GM12878 (cell line): ENCODE measurements at regions not wholly inside any gene's neighbourhood (a gene's known extent, or its start where the extent isn't known, plus 50 kb on each side); places are given as distances from the start of the nearest gene placed in this dataset.

Experiments used
- ATAC-seq: fragments of 200-7000 bp; cut with Tn5 transposase; 3 replicates; pipeline ENCODE4 v1.9.1; 2020; ENCODE audit warnings: mild to moderate bottlenecking, moderate library complexity
- BruUV-seq: library from RNA; stranded (reverse); fragments of 400-500 nt; replicated peaks from 2 replicates; lab custom pipeline; 2021; lab: Mats Ljungman, UMichigan
- CTCF ChIA-PET: fragments of 300-600 bp; sonication (Branson Sonifier 250); formaldehyde crosslinking; extraction: SDS; loops from one replicate; lab custom pipeline; 2021; ENCODE audit warnings: inconsistent platforms; lab: Yijun Ruan, JAX
- POLR2A ChIA-PET: fragments of 350-600 bp; formaldehyde crosslinking; extraction: SDS; loops from one replicate; lab custom pipeline; 2021; ENCODE audit warnings: inconsistent platforms; lab: Charles Lee
- RAD21 ChIA-PET: fragments of 300-600 bp; sonication (Branson Sonifier 250); formaldehyde crosslinking; loops from one replicate; lab custom pipeline; 2023; ENCODE audit warnings: antibody characterized with exemption; ENCODE audit not compliant: unreplicated experiment; lab: Charles Lee
- SMC1A ChIA-PET: fragments of 300-600 bp; sonication (Branson Sonifier 250); formaldehyde crosslinking; loops from one replicate; lab custom pipeline; 2023; ENCODE audit not compliant: unreplicated experiment, uncharacterized antibody; lab: Charles Lee
- DNase-seq: peaks from one replicate; pipeline ENCODE4 v3.0.0-alpha.2; 2011; ENCODE audit warnings: low read depth, low spot score
- FAIRE-seq: peaks from 3 replicates; lab custom pipeline; 2011; peaks lifted over from hg19 to GRCh38; lab: Jason Lieb, UNC
- H2AFZ ChIP-seq: 2 replicates; pipeline ENCODE4 v1.6.0; 2011; ENCODE audit warnings: low read depth, low read length, control low read depth; ENCODE audit not compliant: control insufficient read depth
- H3K27ac ChIP-seq: 2 replicates; pipeline ENCODE4 v1.5.1; 2011; ENCODE audit warnings: control low read depth; ENCODE audit not compliant: control insufficient read depth, insufficient read depth
- H3K27me3 ChIP-seq, 2 experiments: replicated peaks in 1 of 2; 2 replicates each; pipeline versions ENCODE4 v1.6.0 to v1.6.1; 2011; ENCODE audit warnings: low read length in 1 of 2; ENCODE audit not compliant: control insufficient read depth in 2 of 2, insufficient read depth in 2 of 2
- H3K36me3 ChIP-seq, 2 experiments: 2 replicates each; pipeline ENCODE4 v1.5.1; 2011; ENCODE audit warnings: low read length in 1 of 2; ENCODE audit not compliant: control insufficient read depth in 2 of 2, insufficient read depth in 2 of 2
- H3K4me1 ChIP-seq: 2 replicates; pipeline ENCODE4 v1.6.1; 2011; ENCODE audit warnings: mild to moderate bottlenecking, low read length, moderate library complexity, mixed read lengths; ENCODE audit not compliant: control insufficient read depth, insufficient read depth
- H3K4me2 ChIP-seq: 2 replicates; pipeline ENCODE4 v1.6.0; 2011; ENCODE audit warnings: control low read depth; ENCODE audit not compliant: control insufficient read depth, insufficient read depth
- H3K4me3 ChIP-seq: fragments of 200-600 bp; sonication (generic); 2 replicates; pipeline ENCODE4 v1.5.1; 2016
- H3K79me2 ChIP-seq: 2 replicates; pipeline ENCODE4 v1.6.0; 2011; ENCODE audit warnings: low read length; ENCODE audit not compliant: control insufficient read depth, insufficient read depth
- H3K9ac ChIP-seq: 2 replicates; pipeline ENCODE4 v1.8.0; 2011; ENCODE audit warnings: low read length, control low read depth, mixed read lengths; ENCODE audit not compliant: control insufficient read depth, insufficient read depth
- H3K9me3 ChIP-seq: replicated peaks from 3 replicates; pipeline ENCODE4 v1.5.1; 2011; ENCODE audit warnings: mild to moderate bottlenecking, low read length; ENCODE audit not compliant: control insufficient read depth, insufficient read depth
- H4K20me1 ChIP-seq: 2 replicates; pipeline ENCODE4 v1.6.0; 2011; ENCODE audit not compliant: control insufficient read depth, insufficient read depth
- EP300 ChIP-seq, 2 experiments: fragments of 150-350 bp in 1 of 2; IDR thresholded peaks; 2 replicates each; pipeline ENCODE4 v1.6.1; 2011 to 2012; ENCODE audit warnings: low read depth in 2 of 2, low read length in 2 of 2, borderline replicate concordance in 1 of 2, improper control_type of control experiment in 1 of 2, inconsistent platforms in 1 of 2; ENCODE audit not compliant: control insufficient read depth in 1 of 2
- HDGF ChIP-seq: fragments of 450-650 bp; IDR thresholded peaks from 2 replicates; pipeline ENCODE4 v1.6.1; 2016; ENCODE audit warnings: antibody characterized with exemption
- IRF4 ChIP-seq: IDR thresholded peaks from 2 replicates; pipeline ENCODE4 v1.6.1; 2011; ENCODE audit warnings: low read depth, low read length
- JUNB ChIP-seq: IDR thresholded peaks from 2 replicates; pipeline ENCODE4 v1.6.1; 2016; ENCODE audit warnings: antibody characterized with exemption, mild to moderate bottlenecking
- NFXL1 ChIP-seq: fragments of 450-650 bp; IDR thresholded peaks from 2 replicates; pipeline ENCODE4 v1.6.1; 2017; ENCODE audit warnings: antibody characterized with exemption, mild to moderate bottlenecking, borderline replicate concordance
- NR2C1 ChIP-seq: fragments of 450-650 bp; IDR thresholded peaks from 2 replicates; pipeline ENCODE4 v1.6.1; 2017; ENCODE audit warnings: antibody characterized with exemption, mild to moderate bottlenecking, moderate library complexity
- POLR2AphosphoS5 ChIP-seq: IDR thresholded peaks from 2 replicates; pipeline ENCODE4 v1.6.1; 2011; ENCODE audit warnings: mild to moderate bottlenecking, low read length, inconsistent platforms
- SMARCA5 ChIP-seq: fragments of 450-650 bp; IDR thresholded peaks from 2 replicates; pipeline ENCODE4 v1.6.1; 2017; ENCODE audit warnings: mild to moderate bottlenecking
- TAF1 ChIP-seq: IDR thresholded peaks from 2 replicates; pipeline ENCODE4 v1.6.1; 2011; ENCODE audit warnings: mild to moderate bottlenecking, low read depth, low read length, borderline replicate concordance
- WRNIP1 ChIP-seq: IDR thresholded peaks from 2 replicates; pipeline ENCODE4 v1.6.1; 2011; ENCODE audit warnings: low read depth, low read length, improper control_type of control experiment, borderline replicate concordance
- YBX1 ChIP-seq: fragments of 450-650 bp; IDR thresholded peaks from 2 replicates; pipeline ENCODE4 v1.6.1; 2016; ENCODE audit warnings: antibody characterized with exemption
- ZNF24 ChIP-seq: fragments of 450-650 bp; IDR thresholded peaks from 2 replicates; pipeline ENCODE4 v1.6.1; 2017; ENCODE audit warnings: antibody characterized with exemption, mild to moderate bottlenecking
- ZNF384 ChIP-seq: IDR thresholded peaks from 2 replicates; pipeline ENCODE4 v1.6.1; 2012; ENCODE audit warnings: low read depth, mild to moderate bottlenecking, low read length, improper control_type of control experiment, borderline replicate concordance
- WGBS: methylation state at CpG from one replicate; pipeline ENCODE4 v1.1.6; 2016; ENCODE audit warnings: low lambda C conversion rate; ENCODE audit not compliant: insufficient replicate concordance, insufficient coverage; ENCODE audit errors: missing lambda C conversion rate; 5-methylcytosine and 5-hydroxymethylcytosine counted together
- in situ Hi-C: fragments of 300-500 bp; cut with MboI; formaldehyde crosslinking; loops from 9 replicates; pipeline ENCODE4 v1.14.3; 2018; ENCODE audit warnings: mixed read lengths
- intact Hi-C: fragments of 100-400 bp; cut with micrococcal nuclease; formaldehyde crosslinking; loops from one replicate; pipeline ENCODE4 v1.14.2; 2022; ENCODE audit not compliant: unreplicated experiment

GRCh38 chr2:183608747-183609146 lies 484.5 kb downstream of the NUP35 start (continued):
- TF ChIP-seq NFXL1 (no peak), YBX1 (no peak), TAF1 (no peak), SMARCA5 (no peak), HDGF (no peak)

GRCh38 chr2:183610724-183611123 lies 486.5 kb downstream of the NUP35 start:
- ChIA-PET RAD21 (no interaction called here), POLR2A (no interaction called here), SMC1A (no interaction called here), CTCF (no interaction called here)
- Histone ChIP-seq H3K79me2 (no peaks in the 10 kb centered on the region), H3K27ac (no peak overlapping the region), H3K4me1 (no peaks in the 10 kb centered on the region), H3K27me3 (no peaks in the 10 kb centered on the region), H3K9ac (no peak overlapping the region), H3K4me2 (no peak overlapping the region), H3K4me3 (no peak overlapping the region), H3K9me3 (no peaks in the 10 kb centered on the region), H2AFZ (no peak overlapping the region), H3K36me3 (no peaks in the 10 kb centered on the region), H4K20me1 (no peaks in the 10 kb centered on the region)
- no peak for TF ChIP-seq ZNF384
- no peak for TF ChIP-seq POLR2AphosphoS5
- TF ChIP-seq IRF4, result no peak
- no peak for TF ChIP-seq JUNB
- no peak for TF ChIP-seq NR2C1
- no peak for TF ChIP-seq WRNIP1
- TF ChIP-seq ZNF24, result no peak
- TF ChIP-seq EP300 (IDR thresholded peaks at IDR 0.05; ENCODE audit: borderline replicate concordance in 1 of 2, control insufficient read depth in 1 of 2, low read depth in 2 of 2, low read length in 2 of 2), result no peak
- ATAC-seq (no peak), FAIRE-seq (no peak), DNase-seq (no peak)
- in situ Hi-C loops (no loop called here), intact Hi-C loops (no loop called here)
- 0% methylated on average over 2 of the region's 2 CpGs for WGBS
- no TSS peak for BruUV-seq
